ENCODE measurements at regions not wholly inside any gene's neighbourhood (a gene's known extent, or its start where the extent isn't known, plus 50 kb on each side); places are given as distances from the start of the nearest gene placed in this dataset.

GRCh38 chr13:62678039-62678438 is 1262.4 kb upstream of the PCDH20 start:
- H2BK12ac ChIP-seq (ENCODE audit: insufficient read length, low read depth, low read length): no peak overlapping the region
- no peaks in the 10 kb centered on the region for H3K36me3 Mint-ChIP-seq (ENCODE audit: insufficient read depth in 1 of 3, low read depth in 3 of 3)
- no peak overlapping the region for H3K9ac ChIP-seq (ENCODE audit: extremely low read depth, insufficient read length, low read length)
- no peaks in the 10 kb centered on the region for H3K27me3 Mint-ChIP-seq (ENCODE audit: low read depth)
- no peaks in the 10 kb centered on the region for H3K9me3 Mint-ChIP-seq
- H3K9me3 ChIP-seq (ENCODE audit: control insufficient read depth, low read depth, low read length): no peaks in the 10 kb centered on the region
- no peaks in the 10 kb centered on the region for H3K4me1 Mint-ChIP-seq
- no peak overlapping the region for H3K56ac ChIP-seq (ENCODE audit: insufficient read length, low read depth, low read length)
- no peak overlapping the region for H3K4ac ChIP-seq (ENCODE audit: low read depth, low read length)
- no peak overlapping the region for H2BK120ac ChIP-seq (ENCODE audit: low read depth, low read length, poor library complexity, severe bottlenecking)
- H3K4me1 ChIP-seq (ENCODE audit: insufficient read depth, low read length): no peaks in the 10 kb centered on the region
- no peak overlapping the region for H4K91ac ChIP-seq (ENCODE audit: insufficient read length, low read depth, low read length)
- H2BK5ac ChIP-seq (ENCODE audit: insufficient read length, low read length): no peak overlapping the region
- H3K4me2 ChIP-seq (ENCODE audit: insufficient read depth, insufficient read length, low read length): no peak overlapping the region
- no peak overlapping the region for H2BK15ac ChIP-seq (ENCODE audit: low read depth, low read length)
- no peak overlapping the region for H3T11ph ChIP-seq (ENCODE audit: low read length)
- H2AK5ac ChIP-seq (ENCODE audit: insufficient read length, low read length): no peak overlapping the region
- no peak overlapping the region for H4K5ac ChIP-seq (ENCODE audit: insufficient read length, low read depth, low read length)
- no peaks in the 10 kb centered on the region for H3K23me2 ChIP-seq (ENCODE audit: insufficient read length, low read depth, low read length, poor library complexity, severe bottlenecking)
- H3K23ac ChIP-seq (ENCODE audit: insufficient read length, low read depth, low read length): no peak overlapping the region
- no peak for TF ChIP-seq CTCF (conservative IDR thresholded peaks at IDR 0.05)
- H4K20me1 ChIP-seq (ENCODE audit: control insufficient read depth, insufficient read depth, insufficient read length): no peaks in the 10 kb centered on the region
- H3K18ac ChIP-seq (ENCODE audit: insufficient read length, low read depth, low read length): no peak overlapping the region
- H3K14ac ChIP-seq (ENCODE audit: insufficient read depth, low read length): no peak overlapping the region
- no peaks in the 10 kb centered on the region for H3K27me3 ChIP-seq (ENCODE audit: insufficient read depth, low read length)
- H3K27ac Mint-ChIP-seq: no peak overlapping the region; a peak in 1 of 7 replicates
- H3K4me3 Mint-ChIP-seq: no peak overlapping the region
- no peak overlapping the region for H4K8ac ChIP-seq (replicated peaks; ENCODE audit: insufficient read length, low read depth, low read length)
- peak overlapping the region; percentile 62 for H2AFZ ChIP-seq (ENCODE audit: low read length)
- no peaks in the 10 kb centered on the region for H3K79me2 ChIP-seq (ENCODE audit: insufficient read depth, low read length)
- DNase-seq: no peak
- no peak overlapping the region for H3K27ac ChIP-seq (ENCODE audit: insufficient read length, low read depth, low read length)
- no CpG with 5 or more reads among the region's 4 CpGs for WGBS (ENCODE audit: extremely low coverage, insufficient read length, low lambda C conversion rate)
- no peaks in the 10 kb centered on the region for H3K79me1 ChIP-seq (ENCODE audit: insufficient read depth, low read depth, low read length, poor library complexity, severe bottlenecking)
- no peak overlapping the region for H2BK20ac ChIP-seq (ENCODE audit: low read depth, low read length, poor library complexity, severe bottlenecking)
